ENCODE measurements at regions not wholly inside any gene's neighbourhood (a gene's known extent, or its start where the extent isn't known, plus 50 kb on each side); places are given as distances from the start of the nearest gene placed in this dataset.

GRCh38 chr6:133752129-133752528 lies 136.8 kb upstream of the TCF21 start:
- H3K4me1 ChIP-seq (ENCODE audit: control insufficient read depth, extremely low read depth, insufficient read depth, low read length) = no peaks in the 10 kb centered on the region
- no peak for TF ChIP-seq GATA2 (IDR thresholded peaks at IDR 0.05; ENCODE audit: insufficient read depth, insufficient read length, low read depth, low read length)
- TF ChIP-seq, protein P1, sequence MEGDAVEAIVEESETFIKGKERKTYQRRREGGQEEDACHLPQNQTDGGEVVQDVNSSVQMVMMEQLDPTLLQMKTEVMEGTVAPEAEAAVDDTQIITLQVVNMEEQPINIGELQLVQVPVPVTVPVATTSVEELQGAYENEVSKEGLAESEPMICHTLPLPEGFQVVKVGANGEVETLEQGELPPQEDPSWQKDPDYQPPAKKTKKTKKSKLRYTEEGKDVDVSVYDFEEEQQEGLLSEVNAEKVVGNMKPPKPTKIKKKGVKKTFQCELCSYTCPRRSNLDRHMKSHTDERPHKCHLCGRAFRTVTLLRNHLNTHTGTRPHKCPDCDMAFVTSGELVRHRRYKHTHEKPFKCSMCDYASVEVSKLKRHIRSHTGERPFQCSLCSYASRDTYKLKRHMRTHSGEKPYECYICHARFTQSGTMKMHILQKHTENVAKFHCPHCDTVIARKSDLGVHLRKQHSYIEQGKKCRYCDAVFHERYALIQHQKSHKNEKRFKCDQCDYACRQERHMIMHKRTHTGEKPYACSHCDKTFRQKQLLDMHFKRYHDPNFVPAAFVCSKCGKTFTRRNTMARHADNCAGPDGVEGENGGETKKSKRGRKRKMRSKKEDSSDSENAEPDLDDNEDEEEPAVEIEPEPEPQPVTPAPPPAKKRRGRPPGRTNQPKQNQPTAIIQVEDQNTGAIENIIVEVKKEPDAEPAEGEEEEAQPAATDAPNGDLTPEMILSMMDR (IDR thresholded peaks at IDR 0.05; ENCODE audit: extremely low read depth in 1 of 2, insufficient read depth in 1 of 2, low read depth in 1 of 2, low read length in 2 of 2) = no peak
- no peak for TF ChIP-seq FOS (IDR thresholded peaks at IDR 0.05; ENCODE audit: borderline replicate concordance, insufficient read depth, low read length)
- no peak for TF ChIP-seq EZH2 (IDR thresholded peaks at IDR 0.05; ENCODE audit: borderline replicate concordance, low read depth, low read length, severe bottlenecking)
- no peak for TF ChIP-seq POLR2A (IDR thresholded peaks at IDR 0.05; ENCODE audit: low read depth, low read length)
- no peak for TF ChIP-seq POLR2AphosphoS5 (IDR thresholded peaks at IDR 0.05; ENCODE audit: insufficient read depth, low read depth, low read length)
- TF ChIP-seq, protein P2, sequence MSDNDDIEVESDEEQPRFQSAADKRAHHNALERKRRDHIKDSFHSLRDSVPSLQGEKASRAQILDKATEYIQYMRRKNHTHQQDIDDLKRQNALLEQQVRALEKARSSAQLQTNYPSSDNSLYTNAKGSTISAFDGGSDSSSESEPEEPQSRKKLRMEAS (IDR thresholded peaks at IDR 0.05; ENCODE audit: insufficient read depth, insufficient read length) = no peak
- no peak for TF ChIP-seq MYC (IDR thresholded peaks at IDR 0.05; ENCODE audit: low read depth, low read length)
- no peak for TF ChIP-seq JUN (IDR thresholded peaks at IDR 0.05; ENCODE audit: borderline replicate concordance, insufficient read depth, insufficient read length, low read depth)
- no peak overlapping the region for H3K4me2 ChIP-seq (ENCODE audit: insufficient read depth, low read length)
- no peaks in the 10 kb centered on the region for H3K9me1 ChIP-seq (replicated peaks; ENCODE audit: control insufficient read depth, extremely low read depth, insufficient read depth, low read length)
- no peaks in the 10 kb centered on the region for H3K36me3 ChIP-seq (ENCODE audit: control insufficient read depth in 2 of 2, extremely low read depth in 1 of 2, insufficient read depth in 2 of 2, low read length in 2 of 2)
- H3K9me3 ChIP-seq (replicated peaks; ENCODE audit: control insufficient read depth, insufficient read depth, low read length) = no peaks in the 10 kb centered on the region
- no peak overlapping the region for H3K27ac ChIP-seq (ENCODE audit: insufficient read depth, low read depth, low read length)
- FAIRE-seq = no peak
- no TSS peak for BruUV-seq (replicated peaks)
- H3K27me3 ChIP-seq (ENCODE audit: control insufficient read depth in 2 of 2, insufficient read depth in 2 of 2, low read length in 2 of 2) = peaks cover 0 to 9% of the 10 kb centered on the region in 2 experiments
- no peak overlapping the region for H3K9ac ChIP-seq (replicated peaks; ENCODE audit: extremely low read depth, insufficient read depth, low read length)
- no peaks in the 10 kb centered on the region for H4K20me1 ChIP-seq (replicated peaks; ENCODE audit: control insufficient read depth, extremely low read depth, insufficient read depth, low read length)
- intact Hi-C loops (cut with micrococcal nuclease) (no loop called here), dilution Hi-C loops (cut with MboI; ENCODE audit: extremely low pct_ligation_motif_present, low sequenced_read_pairs) (no loop called here)
- H3K4me3 ChIP-seq (replicated peaks in 1 of 3; ENCODE audit: insufficient read depth in 1 of 3, low read depth in 1 of 3, low read length in 3 of 3) = no peak overlapping the region
- ChIA-PET CTCF (no interaction called here), POLR2A (no interaction called here)
- DNase-seq (ENCODE audit: low read depth, low spot score) = no peak
- no peak overlapping the region for H2AFZ ChIP-seq (ENCODE audit: low read depth, low read length)
- no peaks in the 10 kb centered on the region for H3K79me2 ChIP-seq (ENCODE audit: control insufficient read depth, insufficient read depth, low read length)
